Endothelial cell of umbilical vein (primary cell): ENCODE measurements at regions not wholly inside any gene's neighbourhood (a gene's known extent, or its start where the extent isn't known, plus 50 kb on each side); places are given as distances from the start of the nearest gene placed in this dataset.
"Not testable (repeated sequence)": the region's sequence is repeated elsewhere in the genome, so short reads cannot be mapped to it uniquely, and the experiment has no call there.

ENCODE experiments used
- BruUV-seq: library from RNA; stranded (reverse); fragments of 400-500 nt; replicated peaks from 2 replicates; lab custom pipeline; 2021; lab: Mats Ljungman, UMichigan
- CTCF ChIA-PET: fragments of 300-600, 350-600 bp; sonication (Branson Sonifier 250); formaldehyde crosslinking; loops from one replicate; lab custom pipeline; 2021; ENCODE audit warnings: antibody characterized with exemption, inconsistent platforms; lab: Charles Lee
- POLR2A ChIA-PET: fragments of 300-600, 350-600 bp; sonication (Branson Sonifier 250); formaldehyde crosslinking; loops from one replicate; lab custom pipeline; 2021; ENCODE audit warnings: antibody characterized with exemption, inconsistent platforms; lab: Charles Lee
- DNase-seq: peaks from one replicate; pipeline ENCODE4 v3.0.0-alpha.2; 2011; ENCODE audit warnings: low read depth, low spot score
- FAIRE-seq: peaks from 2 replicates; lab custom pipeline; 2011; peaks lifted over from hg19 to GRCh38; lab: Jason Lieb, UNC
- H2AFZ ChIP-seq: 2 replicates; pipeline ENCODE4 v1.6.0; 2012; ENCODE audit warnings: low read depth, low read length, control low read depth, inconsistent platforms
- H3K27ac ChIP-seq: 2 replicates; pipeline ENCODE4 v1.5.1; 2011; ENCODE audit warnings: low read depth, mild to moderate bottlenecking, control low read depth, low read length, moderate library complexity; ENCODE audit not compliant: insufficient read depth
- H3K27me3 ChIP-seq, 2 experiments: 2 replicates each; pipeline versions ENCODE4 v1.6.0 to v1.6.1; 2011; ENCODE audit warnings: low read length in 2 of 2, mixed read lengths in 1 of 2; ENCODE audit not compliant: control insufficient read depth in 2 of 2, insufficient read depth in 2 of 2
- H3K36me3 ChIP-seq, 2 experiments: 2 replicates in 1 of 2; 3 replicates in 1 of 2; pipeline ENCODE4 v1.5.1; 2011; ENCODE audit warnings: low read length in 2 of 2, mild to moderate bottlenecking in 1 of 2, moderate library complexity in 1 of 2; ENCODE audit not compliant: control insufficient read depth in 2 of 2, insufficient read depth in 2 of 2; ENCODE audit errors: extremely low read depth in 1 of 2
- H3K4me1 ChIP-seq: 3 replicates; pipeline ENCODE4 v1.5.1; 2011; ENCODE audit warnings: mild to moderate bottlenecking, low read length; ENCODE audit not compliant: control insufficient read depth, insufficient read depth; ENCODE audit errors: extremely low read depth
- H3K4me2 ChIP-seq: 2 replicates; pipeline ENCODE4 v1.6.1; 2011; ENCODE audit warnings: low read length, control low read depth, mixed read lengths; ENCODE audit not compliant: insufficient read depth
- H3K4me3 ChIP-seq, 3 experiments: fragments of 200-600 bp in 1 of 3; sonication (generic), shearing (Covaris generic) in 1 of 3; replicated peaks in 1 of 3; 2 replicates each; pipeline ENCODE4 v1.5.1; 2011 to 2016; ENCODE audit warnings: control low read depth in 3 of 3, low read length in 3 of 3, mild to moderate bottlenecking in 2 of 3, inconsistent platforms in 1 of 3, low read depth in 1 of 3, moderate library complexity in 1 of 3; ENCODE audit not compliant: insufficient read depth in 1 of 3
- H3K79me2 ChIP-seq: 2 replicates; pipeline ENCODE4 v1.6.0; 2012; ENCODE audit warnings: low read length, inconsistent platforms; ENCODE audit not compliant: control insufficient read depth, insufficient read depth
- H3K9ac ChIP-seq: replicated peaks from 2 replicates; pipeline ENCODE3; 2011; ENCODE audit warnings: low read length, control low read depth; ENCODE audit not compliant: insufficient read depth; ENCODE audit errors: extremely low read depth
- H3K9me1 ChIP-seq: replicated peaks from 3 replicates; pipeline ENCODE4 v1.6.0; 2011; ENCODE audit warnings: mild to moderate bottlenecking, low read length; ENCODE audit not compliant: control insufficient read depth, insufficient read depth; ENCODE audit errors: extremely low read depth
- H3K9me3 ChIP-seq: replicated peaks from 2 replicates; pipeline ENCODE4 v1.5.1; 2012; ENCODE audit warnings: low read length, inconsistent platforms; ENCODE audit not compliant: control insufficient read depth, insufficient read depth
- H4K20me1 ChIP-seq: replicated peaks from 2 replicates; pipeline ENCODE3; 2011; ENCODE audit warnings: mild to moderate bottlenecking, low read length; ENCODE audit not compliant: control insufficient read depth, insufficient read depth; ENCODE audit errors: extremely low read depth
- CTCF ChIP-seq, 2 donors: IDR thresholded peaks; 1 replicate in 1 of 2; 2 replicates in 1 of 2; pipeline ENCODE4 v1.5.1; 2011; ENCODE audit warnings: low read length in 2 of 2, mild to moderate bottlenecking in 2 of 2, moderate library complexity in 2 of 2, control low read depth in 1 of 2, inconsistent platforms in 1 of 2, low read depth in 1 of 2; ENCODE audit not compliant: insufficient read depth in 1 of 2; ENCODE audit errors: extremely low read depth in 1 of 2
- EZH2 ChIP-seq: IDR thresholded peaks from 2 replicates; pipeline ENCODE4 v1.6.1; 2012; ENCODE audit warnings: borderline replicate concordance, low read depth, mild to moderate bottlenecking, moderate library complexity, low read length, inconsistent platforms; ENCODE audit not compliant: severe bottlenecking
- FOS ChIP-seq: IDR thresholded peaks from 2 replicates; pipeline ENCODE4 v1.6.1; 2011; ENCODE audit warnings: mild to moderate bottlenecking, low read length, moderate library complexity, borderline replicate concordance; ENCODE audit not compliant: insufficient read depth
- GATA2 ChIP-seq: IDR thresholded peaks from 2 replicates; pipeline ENCODE4 v1.7.0; 2011; ENCODE audit warnings: low read depth, mild to moderate bottlenecking, moderate library complexity, mixed read lengths, low read length; ENCODE audit not compliant: insufficient read length, insufficient read depth
- JUN ChIP-seq: IDR thresholded peaks from 2 replicates; pipeline ENCODE4 v1.6.1; 2011; ENCODE audit warnings: borderline replicate concordance, low read depth; ENCODE audit not compliant: insufficient read length, insufficient read depth
- MYC ChIP-seq: IDR thresholded peaks from one replicate; pipeline ENCODE4 v1.6.1; 2011; ENCODE audit warnings: mild to moderate bottlenecking, low read depth, low read length
- POLR2A ChIP-seq: IDR thresholded peaks from 2 replicates; pipeline ENCODE4 v1.6.1; 2012; ENCODE audit warnings: low read depth, mild to moderate bottlenecking, control low read depth, low read length
- POLR2AphosphoS5 ChIP-seq: IDR thresholded peaks from 2 replicates; pipeline ENCODE4 v1.6.1; 2012; ENCODE audit warnings: low read depth, mild to moderate bottlenecking, control low read depth, low read length, moderate library complexity; ENCODE audit not compliant: insufficient read depth
- dilution Hi-C: fragments of 300-500 bp; cut with MboI; formaldehyde crosslinking; loops from one replicate; pipeline ENCODE4 v1.15.0; 2019; ENCODE audit warnings: low sequenced_read_pairs; ENCODE audit not compliant: extremely low pct_ligation_motif_present
- intact Hi-C: fragments of 100-400 bp; cut with micrococcal nuclease; formaldehyde crosslinking; loops from one replicate; pipeline ENCODE4 v1.10.0; 2022
- TF ChIP-seq, protein P1 (sequence below): IDR thresholded peaks from 2 replicates; pipeline ENCODE4 v1.6.1; 2011; ENCODE audit not compliant: insufficient read depth, insufficient read length

DNA sequence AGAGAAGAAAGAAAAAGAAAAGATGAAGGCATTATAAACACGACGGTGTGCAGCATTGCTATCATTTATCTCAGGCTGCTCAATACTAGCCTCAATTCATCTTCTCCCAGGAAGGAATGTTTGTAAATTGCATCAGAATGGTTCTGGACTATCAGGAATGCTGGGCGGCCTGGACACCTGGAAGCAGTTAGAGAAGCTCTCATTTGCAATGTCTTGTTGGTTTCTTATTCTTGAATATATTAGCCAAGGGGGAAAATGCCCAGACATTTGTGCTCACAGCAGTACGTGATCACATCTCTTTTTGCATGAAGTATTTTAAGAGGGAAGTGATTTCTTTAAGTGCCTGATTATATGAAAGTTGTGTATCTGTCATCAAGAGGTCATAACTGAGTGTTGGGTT is 85.6 kb upstream of the IMMP2L start:
- H3K4me3 ChIP-seq: no peak overlapping the region
- H3K27me3 ChIP-seq: no peaks in the 10 kb centered on the region
- POLR2A ChIA-PET: no interaction called here
- no peaks in the 10 kb centered on the region for H3K4me1 ChIP-seq
- no peaks in the 10 kb centered on the region for H3K36me3 ChIP-seq
- no peaks in the 10 kb centered on the region for H4K20me1 ChIP-seq
- H3K9me3 ChIP-seq: no peaks in the 10 kb centered on the region
- H3K27ac ChIP-seq: no peak overlapping the region
- no peak overlapping the region for H2AFZ ChIP-seq
- H3K4me2 ChIP-seq: no peak overlapping the region
- no TSS peak for BruUV-seq
- H3K79me2 ChIP-seq: no peaks in the 10 kb centered on the region
- no peak overlapping the region for H3K9ac ChIP-seq
- dilution Hi-C loops: no loop called here
- FAIRE-seq: no peak
- DNase-seq: no peak
- TF ChIP-seq FOS: no peak
- TF ChIP-seq, protein P1, sequence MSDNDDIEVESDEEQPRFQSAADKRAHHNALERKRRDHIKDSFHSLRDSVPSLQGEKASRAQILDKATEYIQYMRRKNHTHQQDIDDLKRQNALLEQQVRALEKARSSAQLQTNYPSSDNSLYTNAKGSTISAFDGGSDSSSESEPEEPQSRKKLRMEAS: no peak
- TF ChIP-seq EZH2: no peak
- no peak for TF ChIP-seq JUN
- no peak for TF ChIP-seq GATA2
- TF ChIP-seq POLR2AphosphoS5: no peak
- TF ChIP-seq POLR2A: no peak
- TF ChIP-seq CTCF (IDR thresholded peaks at IDR 0.05; ENCODE audit: extremely low read depth in 1 of 2, insufficient read depth in 1 of 2, low read depth in 1 of 2, low read length in 2 of 2): no peak
- no peak for TF ChIP-seq MYC
- intact Hi-C loops: no loop called here
- CTCF ChIA-PET: no interaction called here
- no peaks in the 10 kb centered on the region for H3K9me1 ChIP-seq

DNA sequence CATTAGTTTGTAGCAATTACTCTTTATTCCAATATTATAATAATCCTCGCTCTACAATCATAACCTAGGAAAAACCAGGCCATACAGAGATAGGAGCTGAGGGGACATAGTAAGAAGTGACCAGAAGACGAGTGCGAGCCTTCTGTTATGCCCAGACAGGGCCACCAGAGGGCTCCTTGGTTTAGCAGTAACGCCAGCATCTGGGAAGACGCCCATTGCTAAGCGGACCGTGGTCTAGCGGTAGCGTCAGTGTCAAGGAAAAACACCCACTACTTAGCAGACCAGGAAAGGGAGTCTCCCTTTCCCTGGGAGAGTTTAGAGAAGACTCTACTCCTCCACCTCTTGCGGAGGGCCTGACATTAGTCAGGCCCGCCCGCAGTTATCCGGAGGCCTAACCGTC is 82.3 kb upstream of the IMMP2L start:
- H4K20me1 ChIP-seq, H3K9me1 ChIP-seq, H3K79me2 ChIP-seq, dilution Hi-C loops, H3K4me1 ChIP-seq, BruUV-seq, H3K4me3 ChIP-seq, H3K4me2 ChIP-seq, FAIRE-seq, H2AFZ ChIP-seq, POLR2A ChIA-PET, H3K9me3 ChIP-seq, intact Hi-C loops, H3K36me3 ChIP-seq, DNase-seq, H3K9ac ChIP-seq, H3K27ac ChIP-seq, H3K27me3 ChIP-seq: not testable (repeated sequence)
- CTCF ChIA-PET: interaction anchor here (1.3 kb wide), 1 partner anchor 852 kb away, joined by 3 read pairs; no protein-coding TSS in a partner anchor
